ENCODE measurements at regions not wholly inside any gene's neighbourhood (a gene's known extent, or its start where the extent isn't known, plus 50 kb on each side); places are given as distances from the start of the nearest gene placed in this dataset.

- no peak for DNase-seq (ENCODE audit: low read depth in 1 of 2, low spot score in 1 of 2)
- Histone ChIP-seq H3K4me1 (ENCODE audit: low read depth) (no peaks in the 10 kb centered on the region), H3K27ac (no peak overlapping the region), H3K9me3 (ENCODE audit: low read depth) (no peaks in the 10 kb centered on the region), H3K36me3 (no peaks in the 10 kb centered on the region), H3K4me3 (no peak overlapping the region), H3K27me3 (no peaks in the 10 kb centered on the region)
- no peak for TF ChIP-seq CTCF (IDR thresholded peaks at IDR 0.05; ENCODE audit: low read depth, low read length)
Measured at GRCh38 chr6:95071464-95071863, 505.9 kb upstream of the MANEA start.

- Histone ChIP-seq H3K36me3 (no peaks in the 10 kb centered on the region), H3K27ac (no peak overlapping the region), H3K9me3 (ENCODE audit: low read depth) (no peaks in the 10 kb centered on the region), H3K4me1 (ENCODE audit: low read depth) (no peaks in the 10 kb centered on the region), H3K27me3 (no peaks in the 10 kb centered on the region), H3K4me3 (no peak overlapping the region)
- TF ChIP-seq CTCF (IDR thresholded peaks at IDR 0.05; ENCODE audit: low read depth, low read length), result no peak
- DNase-seq (ENCODE audit: low read depth in 1 of 2, low spot score in 1 of 2), result no peak
Measured at GRCh38 chr6:95078457-95078856, 498.9 kb upstream of the MANEA start.

GRCh38 chr6:95081231-95081630, 496.1 kb upstream of the MANEA start:
- no peaks in the 10 kb centered on the region for H3K36me3 ChIP-seq
- no peak overlapping the region for H3K27ac ChIP-seq
- H3K4me3 ChIP-seq, result no peak overlapping the region
- TF ChIP-seq CTCF (IDR thresholded peaks at IDR 0.05; ENCODE audit: low read depth, low read length), result no peak
- DNase-seq (ENCODE audit: low read depth in 1 of 2, low spot score in 1 of 2), result no peak
- H3K27me3 ChIP-seq, result no peaks in the 10 kb centered on the region
- H3K9me3 ChIP-seq (ENCODE audit: low read depth), result no peaks in the 10 kb centered on the region
- no peaks in the 10 kb centered on the region for H3K4me1 ChIP-seq (ENCODE audit: low read depth)

- TF ChIP-seq CTCF (IDR thresholded peaks at IDR 0.05; ENCODE audit: low read depth, low read length), result no peak
- Histone ChIP-seq H3K27ac (no peak overlapping the region), H3K4me3 (no peak overlapping the region), H3K4me1 (ENCODE audit: low read depth) (no peaks in the 10 kb centered on the region), H3K27me3 (no peaks in the 10 kb centered on the region), H3K36me3 (no peaks in the 10 kb centered on the region), H3K9me3 (ENCODE audit: low read depth) (no peaks in the 10 kb centered on the region)
- no peak for DNase-seq (ENCODE audit: low read depth in 1 of 2, low spot score in 1 of 2)
Measured at GRCh38 chr6:95081949-95082348, 495.4 kb upstream of the MANEA start.

- Histone ChIP-seq H3K27me3 (no peaks in the 10 kb centered on the region), H3K4me3 (no peak overlapping the region), H3K4me1 (ENCODE audit: low read depth) (no peaks in the 10 kb centered on the region), H3K27ac (no peak overlapping the region), H3K36me3 (no peaks in the 10 kb centered on the region), H3K9me3 (ENCODE audit: low read depth) (no peaks in the 10 kb centered on the region)
- no peak for TF ChIP-seq CTCF (IDR thresholded peaks at IDR 0.05; ENCODE audit: low read depth, low read length)
- no peak for DNase-seq (ENCODE audit: low read depth in 1 of 2, low spot score in 1 of 2)
Measured at GRCh38 chr6:95083506-95083905, 493.8 kb upstream of the MANEA start.

GRCh38 chr6:95084867-95085266, 492.5 kb upstream of the MANEA start:
- Histone ChIP-seq H3K4me3 (no peak overlapping the region), H3K27me3 (no peaks in the 10 kb centered on the region), H3K27ac (no peak overlapping the region), H3K9me3 (ENCODE audit: low read depth) (no peaks in the 10 kb centered on the region), H3K4me1 (ENCODE audit: low read depth) (no peaks in the 10 kb centered on the region), H3K36me3 (no peaks in the 10 kb centered on the region)
- no peak for DNase-seq (ENCODE audit: low read depth in 1 of 2, low spot score in 1 of 2)
- TF ChIP-seq CTCF (IDR thresholded peaks at IDR 0.05; ENCODE audit: low read depth, low read length), result no peak

All from cardiac muscle cell (in vitro differentiated cells and primary cell).